Panc1 (cell line): ENCODE measurements at regions not wholly inside any gene's neighbourhood (a gene's known extent, or its start where the extent isn't known, plus 50 kb on each side); places are given as distances from the start of the nearest gene placed in this dataset.

ENCODE experiments used
- ATAC-seq: fragments of 200-7000 bp; cut with Tn5 transposase; 2 replicates; pipeline ENCODE4 v1.9.1; 2020; ENCODE audit warnings: mild to moderate bottlenecking, moderate library complexity
- BruUV-seq: library from RNA; stranded (reverse); fragments of 400-500 nt; replicated peaks from 2 replicates; lab custom pipeline; 2021; lab: Mats Ljungman, UMichigan
- CTCF ChIA-PET: fragments of 300-600 bp; sonication (Branson Sonifier 250); formaldehyde crosslinking; loops from one replicate; lab custom pipeline; 2022; ENCODE audit warnings: antibody characterized with exemption; lab: Charles Lee
- POLR2A ChIA-PET: fragments of 300-600 bp; sonication (Branson Sonifier 250); formaldehyde crosslinking; loops from one replicate; lab custom pipeline; 2022; ENCODE audit warnings: antibody characterized with exemption; lab: Charles Lee
- DNase-seq: peaks from one replicate; pipeline ENCODE4 v3.0.0-alpha.2; 2010; ENCODE audit warnings: low read depth, low spot score
- H3K27ac ChIP-seq: 2 replicates; pipeline ENCODE4 v1.5.1; 2011; ENCODE audit warnings: mild to moderate bottlenecking, low read length, inconsistent platforms
- H3K27me3 ChIP-seq: fragments of 200-500 bp; sonication (Bioruptor generic); 2 replicates; pipeline ENCODE4 v1.6.0; 2014; ENCODE audit warnings: low read length, inconsistent platforms; ENCODE audit not compliant: control insufficient read depth, insufficient read depth
- H3K36me3 ChIP-seq: fragments of 200-500 bp; sonication (Bioruptor generic); 2 replicates; pipeline ENCODE4 v1.5.1; 2014; ENCODE audit warnings: inconsistent platforms, mild to moderate bottlenecking, low read length, moderate library complexity; ENCODE audit not compliant: control insufficient read depth, insufficient read depth
- H3K4me1 ChIP-seq: 2 replicates; pipeline ENCODE4 v1.5.1; 2011; ENCODE audit warnings: inconsistent platforms, mild to moderate bottlenecking, low read length, moderate library complexity; ENCODE audit not compliant: control insufficient read depth, insufficient read depth
- H3K4me3 ChIP-seq, 2 experiments: 2 replicates each; pipeline ENCODE4 v1.5.1; 2011 to 2012; ENCODE audit warnings: low read depth in 2 of 2, low read length in 2 of 2, mild to moderate bottlenecking in 2 of 2, inconsistent platforms in 1 of 2, moderate library complexity in 1 of 2
- H3K9me3 ChIP-seq: fragments of 200-500 bp; sonication (Bioruptor generic); 2 replicates; pipeline ENCODE4 v1.5.1; 2014; ENCODE audit warnings: low read depth, mild to moderate bottlenecking, inconsistent platforms, low read length, moderate library complexity; ENCODE audit not compliant: control insufficient read depth, insufficient read depth
- POLR2AphosphoS5 ChIP-seq: IDR thresholded peaks from 2 replicates; pipeline ENCODE4 v1.6.1; 2012; ENCODE audit warnings: mild to moderate bottlenecking, low read depth, low read length, moderate library complexity
- SIN3A ChIP-seq: IDR thresholded peaks from 2 replicates; pipeline ENCODE4 v1.6.1; 2012; ENCODE audit warnings: low read depth, mild to moderate bottlenecking, low read length, moderate library complexity, borderline replicate concordance; ENCODE audit not compliant: insufficient read depth
- TCF7L2 ChIP-seq: IDR thresholded peaks from 2 replicates; pipeline ENCODE4 v1.6.1; 2011; ENCODE audit warnings: mild to moderate bottlenecking, low read depth, low read length, inconsistent platforms
- in situ Hi-C: cut with HindIII; loops from 2 replicates; pipeline ENCODE4 v1.10.0; 2016; ENCODE audit warnings: low sequenced_read_pairs, low pct_unique_long_range_greater_than_20kb
- intact Hi-C: fragments of 100-400 bp; cut with micrococcal nuclease; formaldehyde crosslinking; loops from one replicate; pipeline ENCODE4 v1.10.0; 2022; ENCODE audit not compliant: unreplicated experiment
- TF ChIP-seq, protein P1 (sequence below), 2 experiments: IDR thresholded peaks; 2 replicates each; pipeline ENCODE4 v1.6.1; 2011 to 2012; ENCODE audit warnings: low read depth in 2 of 2, control low read depth in 1 of 2, low read length in 1 of 2, mild to moderate bottlenecking in 1 of 2, moderate library complexity in 1 of 2; ENCODE audit not compliant: insufficient read depth in 1 of 2
- TF ChIP-seq, protein P2 (sequence below): fragments of 450-650 bp; IDR thresholded peaks from 2 replicates; pipeline ENCODE4 v1.5.1; 2017; ENCODE audit warnings: mild to moderate bottlenecking

DNA sequence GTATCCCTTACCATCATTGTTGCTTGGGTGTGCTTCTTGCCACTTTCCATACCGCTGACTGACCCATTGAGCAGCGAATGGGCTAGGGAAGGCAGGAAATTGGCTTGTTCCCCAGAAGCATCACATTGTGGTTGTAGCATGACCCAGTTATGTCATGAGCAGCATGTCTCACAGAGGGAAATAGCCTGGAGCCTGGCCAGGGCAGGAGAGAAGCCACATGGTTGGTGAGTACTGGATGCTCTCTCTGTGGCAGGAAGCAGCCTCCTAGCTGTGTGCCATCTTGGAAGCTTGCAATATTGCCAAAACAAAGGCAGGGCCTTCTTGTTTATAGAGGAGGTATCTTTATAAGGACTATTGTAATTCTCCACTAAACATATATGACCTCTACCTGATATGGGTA, 482.6 kb downstream of the PIK3C3 start:
- TF ChIP-seq TCF7L2 (no peak), POLR2AphosphoS5 (no peak), SIN3A (no peak)
- TF ChIP-seq, protein P1, sequence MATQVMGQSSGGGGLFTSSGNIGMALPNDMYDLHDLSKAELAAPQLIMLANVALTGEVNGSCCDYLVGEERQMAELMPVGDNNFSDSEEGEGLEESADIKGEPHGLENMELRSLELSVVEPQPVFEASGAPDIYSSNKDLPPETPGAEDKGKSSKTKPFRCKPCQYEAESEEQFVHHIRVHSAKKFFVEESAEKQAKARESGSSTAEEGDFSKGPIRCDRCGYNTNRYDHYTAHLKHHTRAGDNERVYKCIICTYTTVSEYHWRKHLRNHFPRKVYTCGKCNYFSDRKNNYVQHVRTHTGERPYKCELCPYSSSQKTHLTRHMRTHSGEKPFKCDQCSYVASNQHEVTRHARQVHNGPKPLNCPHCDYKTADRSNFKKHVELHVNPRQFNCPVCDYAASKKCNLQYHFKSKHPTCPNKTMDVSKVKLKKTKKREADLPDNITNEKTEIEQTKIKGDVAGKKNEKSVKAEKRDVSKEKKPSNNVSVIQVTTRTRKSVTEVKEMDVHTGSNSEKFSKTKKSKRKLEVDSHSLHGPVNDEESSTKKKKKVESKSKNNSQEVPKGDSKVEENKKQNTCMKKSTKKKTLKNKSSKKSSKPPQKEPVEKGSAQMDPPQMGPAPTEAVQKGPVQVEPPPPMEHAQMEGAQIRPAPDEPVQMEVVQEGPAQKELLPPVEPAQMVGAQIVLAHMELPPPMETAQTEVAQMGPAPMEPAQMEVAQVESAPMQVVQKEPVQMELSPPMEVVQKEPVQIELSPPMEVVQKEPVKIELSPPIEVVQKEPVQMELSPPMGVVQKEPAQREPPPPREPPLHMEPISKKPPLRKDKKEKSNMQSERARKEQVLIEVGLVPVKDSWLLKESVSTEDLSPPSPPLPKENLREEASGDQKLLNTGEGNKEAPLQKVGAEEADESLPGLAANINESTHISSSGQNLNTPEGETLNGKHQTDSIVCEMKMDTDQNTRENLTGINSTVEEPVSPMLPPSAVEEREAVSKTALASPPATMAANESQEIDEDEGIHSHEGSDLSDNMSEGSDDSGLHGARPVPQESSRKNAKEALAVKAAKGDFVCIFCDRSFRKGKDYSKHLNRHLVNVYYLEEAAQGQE (IDR thresholded peaks at IDR 0.05; ENCODE audit: insufficient read depth in 1 of 2, low read depth in 2 of 2, low read length in 1 of 2): no peak
- TF ChIP-seq, protein P2, sequence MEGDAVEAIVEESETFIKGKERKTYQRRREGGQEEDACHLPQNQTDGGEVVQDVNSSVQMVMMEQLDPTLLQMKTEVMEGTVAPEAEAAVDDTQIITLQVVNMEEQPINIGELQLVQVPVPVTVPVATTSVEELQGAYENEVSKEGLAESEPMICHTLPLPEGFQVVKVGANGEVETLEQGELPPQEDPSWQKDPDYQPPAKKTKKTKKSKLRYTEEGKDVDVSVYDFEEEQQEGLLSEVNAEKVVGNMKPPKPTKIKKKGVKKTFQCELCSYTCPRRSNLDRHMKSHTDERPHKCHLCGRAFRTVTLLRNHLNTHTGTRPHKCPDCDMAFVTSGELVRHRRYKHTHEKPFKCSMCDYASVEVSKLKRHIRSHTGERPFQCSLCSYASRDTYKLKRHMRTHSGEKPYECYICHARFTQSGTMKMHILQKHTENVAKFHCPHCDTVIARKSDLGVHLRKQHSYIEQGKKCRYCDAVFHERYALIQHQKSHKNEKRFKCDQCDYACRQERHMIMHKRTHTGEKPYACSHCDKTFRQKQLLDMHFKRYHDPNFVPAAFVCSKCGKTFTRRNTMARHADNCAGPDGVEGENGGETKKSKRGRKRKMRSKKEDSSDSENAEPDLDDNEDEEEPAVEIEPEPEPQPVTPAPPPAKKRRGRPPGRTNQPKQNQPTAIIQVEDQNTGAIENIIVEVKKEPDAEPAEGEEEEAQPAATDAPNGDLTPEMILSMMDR: no peak
- CTCF ChIA-PET: no interaction called here
- Histone ChIP-seq H3K4me1 (no peaks in the 10 kb centered on the region), H3K4me3 (no peak overlapping the region), H3K27ac (no peak overlapping the region), H3K27me3 (no peaks in the 10 kb centered on the region), H3K9me3 (no peaks in the 10 kb centered on the region), H3K36me3 (no peaks in the 10 kb centered on the region)
- in situ Hi-C loops: no loop called here
- no TSS peak for BruUV-seq
- ATAC-seq (no peak), DNase-seq (no peak)
- intact Hi-C loops: no loop called here
- POLR2A ChIA-PET: no interaction called here

DNA sequence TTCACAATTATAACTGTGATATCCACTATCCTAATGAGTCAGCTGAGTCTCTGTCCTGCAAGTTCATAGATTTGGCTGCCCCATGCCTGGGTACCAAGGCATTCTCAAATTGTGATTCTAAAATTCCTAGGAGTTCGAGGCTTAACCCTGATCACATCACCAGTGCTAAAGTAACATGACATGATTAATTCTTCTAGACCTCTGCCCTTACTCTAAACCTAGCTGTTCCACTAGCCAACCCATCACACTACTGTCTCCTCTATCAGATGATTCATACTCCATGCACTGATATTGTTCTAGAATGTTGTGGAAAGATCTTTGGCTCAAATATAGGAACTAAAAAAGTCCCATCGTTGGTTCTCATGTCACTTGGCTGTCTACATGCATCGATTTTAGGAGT, 487.6 kb downstream of the PIK3C3 start:
- H3K27me3 ChIP-seq: no peaks in the 10 kb centered on the region
- BruUV-seq: no TSS peak
- DNase-seq: no peak
- H3K4me3 ChIP-seq: no peak overlapping the region
- H3K9me3 ChIP-seq: no peaks in the 10 kb centered on the region
- POLR2A ChIA-PET: no interaction called here
- CTCF ChIA-PET: no interaction called here
- in situ Hi-C loops (no loop called here), intact Hi-C loops (no loop called here)
- no peak for ATAC-seq
- TF ChIP-seq, protein P2: no peak
- TF ChIP-seq POLR2AphosphoS5 (no peak), TCF7L2 (no peak), SIN3A (no peak)
- TF ChIP-seq, protein P1 (IDR thresholded peaks at IDR 0.05; ENCODE audit: insufficient read depth in 1 of 2, low read depth in 2 of 2, low read length in 1 of 2): no peak
- no peaks in the 10 kb centered on the region for H3K36me3 ChIP-seq
- no peak overlapping the region for H3K27ac ChIP-seq
- no peaks in the 10 kb centered on the region for H3K4me1 ChIP-seq
